ENCODE measurements at regions not wholly inside any gene's neighbourhood (a gene's known extent, or its start where the extent isn't known, plus 50 kb on each side); places are given as distances from the start of the nearest gene placed in this dataset.
A peak's percentile ranks its signal among the peaks of the same experiment; 100 is the strongest.

- FAIRE-seq (no peak), ATAC-seq (no peak), DNase-seq (ENCODE audit: low read depth in 1 of 2, low spot score in 1 of 2) (peak in 1 of 2 experiments; percentile 13)
- Histone ChIP-seq H3K4me2 (peak overlapping the region; percentile 28; the same call in 2 of the 3 replicates), H3K4me3 (no peak overlapping the region), H3K9me3 (peaks cover 15% of the 10 kb centered on the region; the same call in 2 of the 3 replicates), H3K4me1 (peaks cover 12% of the 10 kb centered on the region; the same call in 2 of the 3 replicates), H3K27ac (no peak overlapping the region)
- 10% methylated on average over 1 of the region's 1 CpG for WGBS (ENCODE audit: missing lambda C conversion rate)
- TF ChIP-seq CEBPB (IDR thresholded peaks at IDR 0.05) (0 out of 4 replicates have a peak, but pooled peaks of 1 of the 2 experiments have one; percentile 14), POLR2A (IDR thresholded peaks at IDR 0.05; ENCODE audit: low read length) (no peak), JUN (IDR thresholded peaks at IDR 0.05) (0 out of 5 replicates have a peak, but pooled peaks of 1 of the 2 experiments have one; percentile 18)
- POLR2A ChIA-PET = no interaction called here
- CTCF ChIA-PET = no interaction called here
Measured at GRCh38 chr2:225274751-225275150, 124.8 kb upstream of the NYAP2 start.

- FAIRE-seq = no peak
Measured at GRCh38 chr2:225272173-225272572, 127.3 kb upstream of the NYAP2 start.

GRCh38 chr2:225270861-225271260, 128.6 kb upstream of the NYAP2 start:
- WGBS (ENCODE audit: missing lambda C conversion rate) = 2% methylated on average over 2 of the region's 2 CpGs
- Histone ChIP-seq H3K9me3 (no peaks in the 10 kb centered on the region), H3K4me3 (no peak overlapping the region), H3K4me2 (no peak overlapping the region), H3K4me1 (peaks cover 12% of the 10 kb centered on the region; the same call in 2 of the 3 replicates), H3K27ac (no peak overlapping the region)
- CTCF ChIA-PET = no interaction called here
- FAIRE-seq (no peak), DNase-seq (ENCODE audit: low read depth in 1 of 2, low spot score in 1 of 2) (peak; percentile 32 to 73), ATAC-seq (peak; percentile 97 to 99)
- POLR2A ChIA-PET = no interaction called here
- TF ChIP-seq FOSL2 (IDR thresholded peaks at IDR 0.05) (peak; percentile 51; the same call in 1 of the 2 replicates), FOSL2 (CRISPR knock-in tag; IDR thresholded peaks at IDR 0.05) (peak; percentile 78), NR3C1 (IDR thresholded peaks at IDR 0.05) (no peak), JUNB (IDR thresholded peaks at IDR 0.05) (peak; percentile 58), RAD21 (conservative IDR thresholded peaks at IDR 0.05 in 1 of 2, IDR thresholded peaks at IDR 0.05 in 1 of 2) (0 out of 5 replicates have a peak, but pooled peaks of 1 of the 2 experiments have one; percentile 14)

More at GRCh38 chr2:225272173-225272572, 127.3 kb upstream of the NYAP2 start:
- no peak for DNase-seq (ENCODE audit: low read depth in 1 of 2, low spot score in 1 of 2)
- no peak overlapping the region for H3K27ac ChIP-seq
- TF ChIP-seq ZNF302 (CRISPR knock-in tag; IDR thresholded peaks at IDR 0.05) = no peak
- TF ChIP-seq FOSB (CRISPR knock-in tag; IDR thresholded peaks at IDR 0.05) = no peak
- TF ChIP-seq ELK1 (IDR thresholded peaks at IDR 0.05; ENCODE audit: low read depth, low read length) = no peak
- TF ChIP-seq HMGXB4 (CRISPR knock-in tag; IDR thresholded peaks at IDR 0.05; ENCODE audit: borderline replicate concordance) = no peak
- H3K4me3 ChIP-seq = no peak overlapping the region
- no peak for ATAC-seq
- ChIA-PET POLR2A (no interaction called here), CTCF (interaction anchor here (1.3 kb wide), 1 partner anchor 11 kb away, joined by 3 read pairs; no protein-coding TSS in a partner anchor)
- H3K9me3 ChIP-seq = peaks cover 6% of the 10 kb centered on the region; the same call in 2 of the 3 replicates
- no peak overlapping the region for H3K4me2 ChIP-seq
- peaks cover 12% of the 10 kb centered on the region; the same call in 2 of the 3 replicates for H3K4me1 ChIP-seq

GRCh38 chr2:225270053-225270452, 129.5 kb upstream of the NYAP2 start:
- no peak for DNase-seq (ENCODE audit: low read depth in 1 of 2, low spot score in 1 of 2)
- ATAC-seq = no peak
- no peak overlapping the region for H3K4me3 ChIP-seq
- H3K9me3 ChIP-seq = no peaks in the 10 kb centered on the region
- peaks cover 11% of the 10 kb centered on the region; the same call in 2 of the 3 replicates for H3K4me1 ChIP-seq
- H3K4me2 ChIP-seq = no peak overlapping the region
- no peak overlapping the region for H3K27ac ChIP-seq
- FAIRE-seq = no peak
- POLR2A ChIA-PET = no interaction called here
- CTCF ChIA-PET = interaction anchor here (0.7 kb wide), 1 partner anchor 40 kb away, joined by 3 read pairs; no protein-coding TSS in a partner anchor
- TF ChIP-seq ZC3H11A (IDR thresholded peaks at IDR 0.05) (no peak), PBX3 (IDR thresholded peaks at IDR 0.05) (no peak), ATOH8 (CRISPR knock-in tag; IDR thresholded peaks at IDR 0.05; ENCODE audit: low read depth) (no peak), MAFK (IDR thresholded peaks at IDR 0.05; ENCODE audit: partially characterized antibody) (no peak), SREBF2 (IDR thresholded peaks at IDR 0.05) (no peak), GATA3 (IDR thresholded peaks at IDR 0.05; ENCODE audit: borderline replicate concordance) (no peak), EHF (CRISPR knock-in tag; IDR thresholded peaks at IDR 0.05) (no peak), HOXB5 (CRISPR knock-in tag; IDR thresholded peaks at IDR 0.05) (no peak), POLR2AphosphoS2 (conservative IDR thresholded peaks at IDR 0.05; ENCODE audit: low read length) (no peak), CHD4 (IDR thresholded peaks at IDR 0.05; ENCODE audit: borderline replicate concordance) (no peak), FOXS1 (CRISPR knock-in tag; IDR thresholded peaks at IDR 0.05) (no peak), HOXA7 (CRISPR knock-in tag; IDR thresholded peaks at IDR 0.05) (no peak), CHD2 (IDR thresholded peaks at IDR 0.05; ENCODE audit: low read length, partially characterized antibody) (no peak), RARB (CRISPR knock-in tag; IDR thresholded peaks at IDR 0.05) (no peak), SMC3 (IDR thresholded peaks at IDR 0.05) (no peak), EHMT2 (IDR thresholded peaks at IDR 0.05; ENCODE audit: low read depth) (no peak), TP53 (CRISPR knock-in tag; IDR thresholded peaks at IDR 0.05) (no peak), HDAC2 (IDR thresholded peaks at IDR 0.05) (no peak)
